Stimulated activated CD8-positive, alpha-beta memory T cell treated with anti-CD3 and anti-CD28 coated beads, Interleukin-7, amount 100 ng/mL, for 1 hour (primary cell): ENCODE measurements at regions not wholly inside any gene's neighbourhood (a gene's known extent, or its start where the extent isn't known, plus 50 kb on each side); places are given as distances from the start of the nearest gene placed in this dataset.

Source experiments
- DNase-seq, 2 donors: peaks; one replicate each; pipeline ENCODE4 v3.0.0-alpha.2; 2020; ENCODE audit warnings: low read depth in 2 of 2

GRCh38 chr7:136069840-136070529 lies 92.8 kb upstream of the MTPN start:
- DNase-seq = no peak

- DNase-seq = no peak
Observed at GRCh38 chr7:136067277-136067676, 90.1 kb upstream of the MTPN start.

GRCh38 chr7:136066304-136067143 lies 89.4 kb upstream of the MTPN start:
- DNase-seq = no peak

GRCh38 chr7:136064627-136065237 lies 87.6 kb upstream of the MTPN start:
- DNase-seq = no peak

GRCh38 chr7:136064081-136064480 lies 86.9 kb upstream of the MTPN start:
- DNase-seq = no peak

GRCh38 chr7:136063326-136063666 lies 86.1 kb upstream of the MTPN start:
- DNase-seq = no peak

GRCh38 chr7:136062625-136063325 lies 85.6 kb upstream of the MTPN start:
- DNase-seq = no peak

- no peak for DNase-seq
Observed at GRCh38 chr7:136061433-136061832, 84.3 kb upstream of the MTPN start.

GRCh38 chr7:136058546-136058945 lies 81.4 kb upstream of the MTPN start:
- DNase-seq = no peak

GRCh38 chr7:136057509-136057908 lies 80.3 kb upstream of the MTPN start:
- DNase-seq = no peak

- DNase-seq = no peak
Observed at GRCh38 chr7:136056651-136057231, 79.6 kb upstream of the MTPN start.

- no peak for DNase-seq
Observed at GRCh38 chr7:136055266-136055665, 78.1 kb upstream of the MTPN start.

- DNase-seq = no peak
Observed at GRCh38 chr7:136053689-136054485, 76.7 kb upstream of the MTPN start.

- DNase-seq = no peak
Observed at GRCh38 chr7:136051203-136051928, 74.2 kb upstream of the MTPN start.

- no peak for DNase-seq
Observed at GRCh38 chr7:136050462-136050847, 73.3 kb upstream of the MTPN start.

- DNase-seq = no peak
Observed at GRCh38 chr7:136049818-136050461, 72.8 kb upstream of the MTPN start.

- no peak for DNase-seq
Observed at GRCh38 chr7:136049117-136049516, 72.0 kb upstream of the MTPN start.

GRCh38 chr7:136046548-136046947 lies 69.4 kb upstream of the MTPN start:
- no peak for DNase-seq

- no peak for DNase-seq
Observed at GRCh38 chr7:136045992-136046391, 68.8 kb upstream of the MTPN start.

GRCh38 chr7:136045181-136045580 lies 68.0 kb upstream of the MTPN start:
- DNase-seq = no peak
